H1 (cell line): ENCODE measurements at regions not wholly inside any gene's neighbourhood (a gene's known extent, or its start where the extent isn't known, plus 50 kb on each side); places are given as distances from the start of the nearest gene placed in this dataset.

ENCODE experiments used
- CTCF ChIA-PET: fragments of 300-600 bp; sonication (Branson Sonifier 250); formaldehyde crosslinking; loops from one replicate; lab custom pipeline; 2021; ENCODE audit not compliant: partially characterized antibody; lab: Charles Lee
- POLR2A ChIA-PET: fragments of 300-600 bp; sonication (Branson Sonifier 250); formaldehyde crosslinking; loops from one replicate; lab custom pipeline; 2021; ENCODE audit warnings: inconsistent platforms; ENCODE audit not compliant: partially characterized antibody; lab: Charles Lee
- DNase-seq, 2 experiments: peaks; one replicate each; pipeline versions ENCODE4 v3.0.0 to v3.0.0-alpha.2; 2010 to 2022; ENCODE audit warnings: low spot score in 2 of 2, low read depth in 1 of 2, mixed read lengths in 1 of 2
- FAIRE-seq: peaks from 2 replicates; lab custom pipeline; 2011; peaks lifted over from hg19 to GRCh38; lab: Jason Lieb, UNC
- H2AFZ ChIP-seq: 2 replicates; pipeline ENCODE4 v1.8.1; 2012; ENCODE audit warnings: low read length, inconsistent platforms
- H2AK5ac ChIP-seq: 2 replicates; pipeline ENCODE4 v1.6.1; 2013; ENCODE audit warnings: low read depth, low read length
- H2BK120ac ChIP-seq: replicated peaks from 2 replicates; pipeline ENCODE3; 2013; ENCODE audit warnings: low read depth, low read length, inconsistent platforms
- H2BK12ac ChIP-seq: 2 replicates; pipeline ENCODE4 v1.6.1; 2013; ENCODE audit warnings: low read depth, low read length
- H2BK15ac ChIP-seq: 2 replicates; pipeline ENCODE4 v1.6.1; 2013; ENCODE audit warnings: low read length
- H2BK20ac ChIP-seq: 2 replicates; pipeline ENCODE4 v1.6.1; 2013; ENCODE audit warnings: low read length
- H2BK5ac ChIP-seq: 2 replicates; pipeline ENCODE4 v1.6.1; 2013; ENCODE audit warnings: low read depth, low read length
- H3K14ac ChIP-seq: 2 replicates; pipeline ENCODE4 v1.6.1; 2013; ENCODE audit warnings: inconsistent platforms; ENCODE audit not compliant: insufficient read length
- H3K18ac ChIP-seq: 2 replicates; pipeline ENCODE4 v1.6.1; 2013; ENCODE audit warnings: low read length; ENCODE audit errors: extremely low read depth
- H3K23ac ChIP-seq: 2 replicates; pipeline ENCODE4 v1.6.1; 2013; ENCODE audit warnings: inconsistent platforms; ENCODE audit not compliant: insufficient read length
- H3K23me2 ChIP-seq: 2 replicates; pipeline ENCODE4 v1.6.1; 2013; ENCODE audit warnings: low read depth, low read length
- H3K27ac ChIP-seq: 2 replicates; pipeline ENCODE4 v1.6.1; 2011; ENCODE audit warnings: low read depth, low read length, inconsistent platforms
- H3K27me3 ChIP-seq, 4 experiments: replicated peaks in 1 of 4; 1 replicate in 1 of 4; 2 replicates in 3 of 4; pipeline versions ENCODE4 v1.6.1 to v1.8.1; 2011 to 2013; ENCODE audit warnings: low read length in 3 of 4, mild to moderate bottlenecking in 3 of 4, inconsistent platforms in 2 of 4, mixed read lengths in 2 of 4, moderate library complexity in 1 of 4; ENCODE audit not compliant: control insufficient read depth in 3 of 4, insufficient read depth in 3 of 4; ENCODE audit errors: extremely low read depth in 1 of 4
- H3K36me3 ChIP-seq, 4 experiments: 2 replicates each; pipeline versions ENCODE4 v1.6.1 to v1.8.1; 2011 to 2013; ENCODE audit warnings: mild to moderate bottlenecking in 4 of 4, low read length in 3 of 4, moderate library complexity in 2 of 4, control low read depth in 1 of 4, inconsistent platforms in 1 of 4; ENCODE audit not compliant: insufficient read depth in 4 of 4, control insufficient read depth in 2 of 4
- H3K4ac ChIP-seq: replicated peaks from 2 replicates; pipeline ENCODE3; 2013; ENCODE audit warnings: low read length, low read depth, mixed read lengths, inconsistent platforms; ENCODE audit not compliant: insufficient read length
- H3K4me1 ChIP-seq, 4 experiments: replicated peaks in 1 of 4; 1 replicate in 1 of 4; 2 replicates in 3 of 4; pipeline versions ENCODE4 v1.6.1 to v1.8.1; 2011 to 2013; ENCODE audit warnings: low read length in 3 of 4, inconsistent platforms in 2 of 4, mixed read lengths in 1 of 4; ENCODE audit not compliant: insufficient read depth in 4 of 4, control insufficient read depth in 3 of 4
- H3K4me2 ChIP-seq, 2 experiments: 2 replicates each; pipeline versions ENCODE4 v1.6.1 to v1.8.1; 2011 to 2013; ENCODE audit warnings: low read depth in 2 of 2, low read length in 2 of 2, control low read depth in 1 of 2, inconsistent platforms in 1 of 2, mild to moderate bottlenecking in 1 of 2; ENCODE audit not compliant: insufficient read depth in 1 of 2
- H3K4me3 ChIP-seq, 4 experiments: fragments of 200-600, 300-600 bp in 1 of 4; sonication (generic), shearing (Covaris generic), sonication (Bioruptor Twin) in 1 of 4; 2 replicates each; pipeline versions ENCODE4 v1.5.1 to v1.8.1; 2011 to 2016; ENCODE audit warnings: low read length in 4 of 4, low read depth in 3 of 4, control low read depth in 2 of 4, inconsistent platforms in 2 of 4, mild to moderate bottlenecking in 2 of 4, mixed read lengths in 1 of 4, moderate library complexity in 1 of 4; ENCODE audit not compliant: insufficient read depth in 2 of 4; ENCODE audit errors: extremely low read depth in 1 of 4
- H3K56ac ChIP-seq: replicated peaks from 2 replicates; pipeline ENCODE3; 2013; ENCODE audit warnings: low read depth, mild to moderate bottlenecking, mixed read lengths, low read length, inconsistent platforms; ENCODE audit not compliant: insufficient read length
- H3K79me1 ChIP-seq: 2 replicates; pipeline ENCODE4 v1.6.1; 2013; ENCODE audit warnings: low read depth, low read length, control low read depth
- H3K79me2 ChIP-seq, 2 experiments: 2 replicates each; pipeline versions ENCODE4 v1.6.1 to v1.8.1; 2012 to 2013; ENCODE audit warnings: low read length in 2 of 2, mild to moderate bottlenecking in 2 of 2, inconsistent platforms in 1 of 2; ENCODE audit not compliant: insufficient read depth in 2 of 2, control insufficient read depth in 1 of 2
- H3K9ac ChIP-seq, 4 experiments: replicated peaks in 1 of 4; 1 replicate in 1 of 4; 2 replicates in 3 of 4; pipeline versions ENCODE4 v1.6.1 to v1.8.1; 2011 to 2013; ENCODE audit warnings: low read depth in 3 of 4, low read length in 3 of 4, control low read depth in 2 of 4, mild to moderate bottlenecking in 2 of 4, moderate library complexity in 2 of 4, inconsistent platforms in 1 of 4; ENCODE audit errors: extremely low read depth in 1 of 4
- H3K9me3 ChIP-seq, 2 experiments: 2 replicates each; pipeline versions ENCODE4 v1.6.1 to v1.8.1; 2012 to 2013; ENCODE audit warnings: mild to moderate bottlenecking in 2 of 2, moderate library complexity in 2 of 2, control low read depth in 1 of 2, inconsistent platforms in 1 of 2, low read depth in 1 of 2, low read length in 1 of 2, mixed read lengths in 1 of 2; ENCODE audit not compliant: insufficient read depth in 2 of 2
- H4K20me1 ChIP-seq, 2 experiments: replicated peaks in 1 of 2; 2 replicates each; pipeline versions ENCODE3 to v1.8.1; 2011 to 2013; ENCODE audit warnings: inconsistent platforms in 2 of 2, low read length in 2 of 2, mild to moderate bottlenecking in 1 of 2; ENCODE audit not compliant: insufficient read depth in 2 of 2, control insufficient read depth in 1 of 2
- H4K5ac ChIP-seq: 2 replicates; pipeline ENCODE4 v1.6.1; 2013; ENCODE audit warnings: low read length, low read depth, mixed read lengths, inconsistent platforms; ENCODE audit not compliant: insufficient read length
- H4K8ac ChIP-seq: 2 replicates; pipeline ENCODE4 v1.8.0; 2013; ENCODE audit warnings: mild to moderate bottlenecking, moderate library complexity, low read length, inconsistent platforms; ENCODE audit not compliant: insufficient read depth; ENCODE audit errors: extremely low read depth
- H4K91ac ChIP-seq: replicated peaks from 2 replicates; pipeline ENCODE3; 2013; ENCODE audit warnings: low read length, mixed read lengths, inconsistent platforms; ENCODE audit not compliant: insufficient read length
- ASH2L ChIP-seq: fragments of 200-600, 300-600 bp; sonication (generic); IDR thresholded peaks from one replicate; pipeline ENCODE4 v1.7.1; 2017; ENCODE audit warnings: low read length
- BACH1 ChIP-seq: IDR thresholded peaks from 2 replicates; pipeline ENCODE4 v1.6.1; 2012; ENCODE audit warnings: low read length, improper control_type of control experiment
- CBX5 ChIP-seq: fragments of 300-800, 300-1000 bp; sonication (generic); IDR thresholded peaks from 2 replicates; pipeline ENCODE4 v1.7.1; 2016; ENCODE audit warnings: antibody characterized with exemption, low read length, low read depth
- EP300 ChIP-seq, 2 experiments: IDR thresholded peaks; 1 replicate in 1 of 2; 2 replicates in 1 of 2; pipeline ENCODE4 v1.6.1; 2011 to 2012; ENCODE audit warnings: low read depth in 2 of 2, low read length in 2 of 2, mild to moderate bottlenecking in 2 of 2, borderline replicate concordance in 1 of 2, inconsistent platforms in 1 of 2, moderate library complexity in 1 of 2
- FOSL1 ChIP-seq: IDR thresholded peaks from 2 replicates; pipeline ENCODE4 v1.6.1; 2011; ENCODE audit warnings: mild to moderate bottlenecking, low read depth, low read length, moderate library complexity; ENCODE audit not compliant: insufficient read depth
- JUND ChIP-seq: IDR thresholded peaks from 2 replicates; pipeline ENCODE4 v1.6.1; 2011; ENCODE audit warnings: mild to moderate bottlenecking, improper control_type of control experiment, low read length
- RAD21 ChIP-seq, 2 experiments: IDR thresholded peaks in 1 of 2; conservative IDR thresholded peaks in 1 of 2; 2 replicates each; pipeline ENCODE4 v1.6.1; 2011; ENCODE audit warnings: low read depth in 2 of 2, low read length in 2 of 2, improper control_type of control experiment in 1 of 2, inconsistent platforms in 1 of 2, mild to moderate bottlenecking in 1 of 2, moderate library complexity in 1 of 2
- RFX5 ChIP-seq: IDR thresholded peaks from 2 replicates; pipeline ENCODE4 v1.6.1; 2011; ENCODE audit warnings: low read depth, low read length, improper control_type of control experiment, borderline replicate concordance
- SIRT6 ChIP-seq: IDR thresholded peaks from one replicate; pipeline ENCODE4 v1.7.1; 2012; ENCODE audit warnings: low read length, inconsistent platforms
- YY1 ChIP-seq: IDR thresholded peaks from 2 replicates; pipeline ENCODE4 v1.6.1; 2011; ENCODE audit warnings: low read depth, mild to moderate bottlenecking, low read length
- ZNF274 ChIP-seq: IDR thresholded peaks from 2 replicates; pipeline ENCODE4 v1.7.0; 2012; ENCODE audit warnings: low read length, borderline replicate concordance; ENCODE audit errors: extremely low read depth
- whole genome bisulfite sequencing, 2 experiments: shearing (Covaris generic) in 1 of 2; methylation state at CpG; one replicate each; pipeline versions ENCODE4 v1.1.6 to v1.1.7; 2013 to 2015; ENCODE audit warnings: low lambda C conversion rate in 2 of 2, mixed read lengths in 2 of 2, inconsistent platforms in 1 of 2, low coverage in 1 of 2, missing lambda C conversion rate in 1 of 2; ENCODE audit not compliant: insufficient replicate concordance in 2 of 2, insufficient coverage in 1 of 2, insufficient read length in 1 of 2; ENCODE audit errors: extremely low coverage in 1 of 2, missing lambda C conversion rate in 1 of 2; 5-methylcytosine and 5-hydroxymethylcytosine counted together
- TF ChIP-seq, protein P1 (sequence below): IDR thresholded peaks from 2 replicates; pipeline ENCODE4 v1.6.1; 2011; ENCODE audit warnings: low read length, improper control_type of control experiment
- TF ChIP-seq, protein P2 (sequence below): IDR thresholded peaks from 2 replicates; pipeline ENCODE4 v1.6.1; 2012; ENCODE audit warnings: inconsistent platforms

DNA sequence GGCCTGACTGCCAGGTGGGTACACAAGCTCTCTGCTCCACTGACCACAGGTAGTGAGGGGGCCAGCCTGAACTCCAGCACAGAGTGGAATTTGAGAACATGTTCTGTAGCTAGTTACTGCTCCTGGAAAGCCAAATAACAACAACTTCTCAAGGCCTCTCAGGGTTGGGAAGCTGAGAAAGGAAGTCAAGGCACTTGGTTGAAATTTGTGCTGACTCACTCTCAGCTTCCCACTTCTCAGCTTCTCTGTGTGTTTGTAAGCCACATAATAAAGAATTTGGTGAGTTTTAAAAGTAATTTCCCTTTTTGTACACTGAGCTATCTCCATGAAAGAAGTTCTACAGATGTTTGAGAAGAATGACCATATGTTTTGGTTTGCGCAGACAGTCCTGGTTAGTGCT lies 234.9 kb downstream of the KTN1 start:
- Histone ChIP-seq H3K4me2 (no peak overlapping the region), H2BK20ac (no peak overlapping the region), H2BK120ac (no peak overlapping the region), H3K23ac (no peak overlapping the region), H3K27ac (no peak overlapping the region), H3K23me2 (no peaks in the 10 kb centered on the region), H3K18ac (no peak overlapping the region), H3K36me3 (no peaks in the 10 kb centered on the region), H3K14ac (no peak overlapping the region), H3K4me1 (no peaks in the 10 kb centered on the region), H2AK5ac (no peak overlapping the region), H3K27me3 (no peaks in the 10 kb centered on the region), H3K56ac (no peak overlapping the region), H2BK12ac (no peak overlapping the region), H3K9ac (no peak overlapping the region), H4K5ac (no peak overlapping the region), H2AFZ (no peak overlapping the region), H4K8ac (no peak overlapping the region), H4K91ac (no peak overlapping the region), H3K9me3 (no peaks in the 10 kb centered on the region), H3K79me1 (no peaks in the 10 kb centered on the region), H2BK5ac (no peak overlapping the region), H4K20me1 (no peaks in the 10 kb centered on the region), H2BK15ac (no peak overlapping the region), H3K4me3 (no peak overlapping the region), H3K4ac (no peak overlapping the region), H3K79me2 (no peaks in the 10 kb centered on the region)
- FAIRE-seq (no peak), DNase-seq (no peak)
- WGBS, 2 experiments: 86% methylated on average over 1 of the region's 1 CpG; no CpG with 5 or more reads in 1 of the 2 experiments
- POLR2A ChIA-PET: no interaction called here
- CTCF ChIA-PET: interaction anchor here (1.6 to 1.9 kb wide), 2 partner anchors 46 to 83 kb away, joined by 3 to 6 read pairs; no protein-coding TSS in a partner anchor
- TF ChIP-seq CBX5: no peak
- no peak for TF ChIP-seq ZNF274
- TF ChIP-seq, protein P1, sequence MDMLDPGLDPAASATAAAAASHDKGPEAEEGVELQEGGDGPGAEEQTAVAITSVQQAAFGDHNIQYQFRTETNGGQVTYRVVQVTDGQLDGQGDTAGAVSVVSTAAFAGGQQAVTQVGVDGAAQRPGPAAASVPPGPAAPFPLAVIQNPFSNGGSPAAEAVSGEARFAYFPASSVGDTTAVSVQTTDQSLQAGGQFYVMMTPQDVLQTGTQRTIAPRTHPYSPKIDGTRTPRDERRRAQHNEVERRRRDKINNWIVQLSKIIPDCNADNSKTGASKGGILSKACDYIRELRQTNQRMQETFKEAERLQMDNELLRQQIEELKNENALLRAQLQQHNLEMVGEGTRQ: no peak
- no peak for TF ChIP-seq BACH1
- TF ChIP-seq RFX5: no peak
- TF ChIP-seq JUND: no peak
- TF ChIP-seq FOSL1: no peak
- TF ChIP-seq EP300 (IDR thresholded peaks at IDR 0.05; ENCODE audit: borderline replicate concordance in 1 of 2, low read depth in 2 of 2, low read length in 2 of 2): no peak
- no peak for TF ChIP-seq ASH2L
- no peak for TF ChIP-seq YY1
- no peak for TF ChIP-seq SIRT6
- TF ChIP-seq, protein P2, sequence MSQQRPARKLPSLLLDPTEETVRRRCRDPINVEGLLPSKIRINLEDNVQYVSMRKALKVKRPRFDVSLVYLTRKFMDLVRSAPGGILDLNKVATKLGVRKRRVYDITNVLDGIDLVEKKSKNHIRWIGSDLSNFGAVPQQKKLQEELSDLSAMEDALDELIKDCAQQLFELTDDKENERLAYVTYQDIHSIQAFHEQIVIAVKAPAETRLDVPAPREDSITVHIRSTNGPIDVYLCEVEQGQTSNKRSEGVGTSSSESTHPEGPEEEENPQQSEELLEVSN: no peak
- no peak for TF ChIP-seq RAD21 (IDR thresholded peaks at IDR 0.05 in 1 of 2, conservative IDR thresholded peaks at IDR 0.05 in 1 of 2; ENCODE audit: low read depth in 2 of 2, low read length in 2 of 2)
